NCI-H524 (cell line): ENCODE measurements at regions not wholly inside any gene's neighbourhood (a gene's known extent, or its start where the extent isn't known, plus 50 kb on each side); places are given as distances from the start of the nearest gene placed in this dataset.

Source experiments
- DNase-seq, 2 experiments: peaks; one replicate each; lab custom pipeline; 2025; lab: John Stamatoyannopoulos, UW

- DNase-seq = no peak
Measured at GRCh38 chr1:58310469-58310868, 236.1 kb downstream of the OMA1 start.

- peak in 1 of 2 experiments; percentile 1 for DNase-seq
Measured at GRCh38 chr1:58308206-58308605, 238.3 kb downstream of the OMA1 start.

GRCh38 chr1:58307431-58307830 lies 239.1 kb downstream of the OMA1 start:
- DNase-seq = no peak

- DNase-seq = no peak
Measured at GRCh38 chr1:58305622-58306021, 240.9 kb downstream of the OMA1 start.

- no peak for DNase-seq
Measured at GRCh38 chr1:58304346-58304975, 242.1 kb downstream of the OMA1 start.

GRCh38 chr1:58303841-58304240 lies 242.7 kb downstream of the OMA1 start:
- DNase-seq = no peak

- DNase-seq = no peak
Measured at GRCh38 chr1:58293388-58293787, 253.1 kb downstream of the OMA1 start.

GRCh38 chr1:58290685-58291372 lies 255.7 kb downstream of the OMA1 start:
- no peak for DNase-seq

- no peak for DNase-seq
Measured at GRCh38 chr1:58288624-58289142, 257.8 kb downstream of the OMA1 start.

- DNase-seq = peak in 1 of 2 experiments; percentile 60
Measured at GRCh38 chr1:58287894-58288623, 258.5 kb downstream of the OMA1 start.

- no peak for DNase-seq
Measured at GRCh38 chr1:58284225-58284510, 262.4 kb downstream of the OMA1 start.

- no peak for DNase-seq
Measured at GRCh38 chr1:58283388-58284224, 262.9 kb downstream of the OMA1 start.

GRCh38 chr1:58282623-58283387 lies 263.7 kb downstream of the OMA1 start:
- DNase-seq = peak in 1 of 2 experiments; percentile 1

GRCh38 chr1:58266242-58266641 lies 280.3 kb downstream of the OMA1 start:
- DNase-seq = peak; percentile 79 to 92

GRCh38 chr1:58264462-58264861 lies 282.1 kb downstream of the OMA1 start:
- no peak for DNase-seq

GRCh38 chr1:58262702-58263101 lies 283.8 kb downstream of the OMA1 start:
- DNase-seq = no peak

- no peak for DNase-seq
Measured at GRCh38 chr1:58258082-58258481, 288.4 kb downstream of the OMA1 start.

GRCh38 chr1:58257003-58257402 lies 289.5 kb downstream of the OMA1 start:
- no peak for DNase-seq

GRCh38 chr1:58256546-58256945 lies 290.0 kb downstream of the OMA1 start:
- DNase-seq = no peak

GRCh38 chr1:58256041-58256440 lies 290.5 kb downstream of the OMA1 start:
- DNase-seq = no peak

GRCh38 chr1:58255192-58255591 lies 291.3 kb downstream of the OMA1 start:
- DNase-seq = no peak
